ENCODE measurements at regions not wholly inside any gene's neighbourhood (a gene's known extent, or its start where the extent isn't known, plus 50 kb on each side); places are given as distances from the start of the nearest gene placed in this dataset.

- no peak for TF ChIP-seq CTCF (IDR thresholded peaks at IDR 0.05; ENCODE audit: unreplicated experiment)
- H3K4me1 Mint-ChIP-seq (ENCODE audit: unreplicated experiment) = peaks cover 8% of the 10 kb centered on the region
- DNase-seq (ENCODE audit: low spot score) = no peak
- H3K9me3 Mint-ChIP-seq (ENCODE audit: unreplicated experiment) = no peaks in the 10 kb centered on the region
- no peaks in the 10 kb centered on the region for H3K36me3 Mint-ChIP-seq (ENCODE audit: low read depth, unreplicated experiment)
- no peak overlapping the region for H3K4me3 Mint-ChIP-seq (ENCODE audit: unreplicated experiment)
- peaks cover 7% of the 10 kb centered on the region for H3K27me3 Mint-ChIP-seq (ENCODE audit: unreplicated experiment)
- H3K27ac Mint-ChIP-seq (ENCODE audit: unreplicated experiment) = no peak overlapping the region
Observed at GRCh38 chr2:237158194-237158593, 72.5 kb downstream of the COPS8 start.

DNA sequence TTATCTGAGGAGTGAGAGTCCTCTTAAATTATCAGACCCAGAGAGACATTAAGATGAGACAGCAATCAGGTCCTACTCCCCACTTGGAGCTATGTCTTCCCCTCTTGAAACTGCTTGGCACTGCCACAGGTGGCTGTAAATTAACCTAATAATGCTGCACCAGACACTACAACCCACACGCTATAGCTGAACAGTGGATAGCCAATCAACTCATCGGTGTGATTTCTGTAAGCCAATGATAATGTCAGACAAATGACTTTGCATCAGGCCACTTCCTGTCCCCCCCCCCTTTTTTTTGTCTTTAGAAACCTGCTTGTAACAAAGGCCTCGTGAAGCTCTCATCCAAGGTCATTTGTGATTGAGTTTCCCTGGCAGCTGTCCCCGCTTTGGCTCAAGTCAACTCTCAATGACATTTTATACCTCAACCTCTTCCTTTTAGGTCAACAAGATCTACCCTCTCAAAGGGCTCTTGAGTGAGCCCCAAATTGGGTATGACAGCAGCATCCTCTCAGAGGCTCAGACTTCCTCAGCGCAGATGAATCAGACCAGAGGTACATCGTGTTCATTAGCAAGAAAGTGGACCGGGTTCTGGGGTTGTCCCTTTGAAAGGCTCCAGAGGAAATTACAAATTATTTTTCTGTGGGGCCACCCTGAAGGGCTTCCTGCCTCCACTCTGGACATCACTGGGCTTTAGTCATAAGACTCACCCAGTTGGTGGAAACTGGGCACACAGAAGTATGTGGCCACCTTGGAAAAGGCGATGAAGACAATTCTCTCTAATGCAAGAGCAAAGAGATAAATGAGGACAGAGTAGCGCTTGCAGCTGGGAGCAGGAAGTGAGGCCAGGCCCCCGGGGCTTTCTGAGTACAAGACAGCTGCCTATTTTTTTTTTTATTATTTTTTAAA, 73.6 kb downstream of the COPS8 start:
- Mint-ChIP-seq H3K9me3 (ENCODE audit: unreplicated experiment) (no peaks in the 10 kb centered on the region), H3K4me3 (ENCODE audit: unreplicated experiment) (no peak overlapping the region), H3K4me1 (ENCODE audit: unreplicated experiment) (peaks cover 6% of the 10 kb centered on the region), H3K36me3 (ENCODE audit: low read depth, unreplicated experiment) (no peaks in the 10 kb centered on the region), H3K27ac (ENCODE audit: unreplicated experiment) (no peak overlapping the region), H3K27me3 (ENCODE audit: unreplicated experiment) (peaks cover 7% of the 10 kb centered on the region)
- DNase-seq (ENCODE audit: low spot score) = no peak
- TF ChIP-seq CTCF (IDR thresholded peaks at IDR 0.05; ENCODE audit: unreplicated experiment) = no peak

GRCh38 chr2:237160271-237160919, 74.7 kb downstream of the COPS8 start:
- H3K27ac Mint-ChIP-seq (ENCODE audit: unreplicated experiment) = no peak overlapping the region
- H3K4me3 Mint-ChIP-seq (ENCODE audit: unreplicated experiment) = no peak overlapping the region
- H3K9me3 Mint-ChIP-seq (ENCODE audit: unreplicated experiment) = no peaks in the 10 kb centered on the region
- H3K4me1 Mint-ChIP-seq (ENCODE audit: unreplicated experiment) = peaks cover 7% of the 10 kb centered on the region
- no peak for DNase-seq (ENCODE audit: low spot score)
- no peak for TF ChIP-seq CTCF (IDR thresholded peaks at IDR 0.05; ENCODE audit: unreplicated experiment)
- no peaks in the 10 kb centered on the region for H3K36me3 Mint-ChIP-seq (ENCODE audit: low read depth, unreplicated experiment)
- H3K27me3 Mint-ChIP-seq (ENCODE audit: unreplicated experiment) = peaks cover 5% of the 10 kb centered on the region

- Mint-ChIP-seq H3K9me3 (ENCODE audit: unreplicated experiment) (no peaks in the 10 kb centered on the region), H3K4me1 (ENCODE audit: unreplicated experiment) (peaks cover 7% of the 10 kb centered on the region), H3K27me3 (ENCODE audit: unreplicated experiment) (peaks cover 2% of the 10 kb centered on the region), H3K4me3 (ENCODE audit: unreplicated experiment) (no peak overlapping the region), H3K36me3 (ENCODE audit: low read depth, unreplicated experiment) (no peaks in the 10 kb centered on the region), H3K27ac (ENCODE audit: unreplicated experiment) (no peak overlapping the region)
- TF ChIP-seq CTCF (IDR thresholded peaks at IDR 0.05; ENCODE audit: unreplicated experiment) = no peak
- DNase-seq (ENCODE audit: low spot score) = no peak
Observed at GRCh38 chr2:237161189-237161588, 75.5 kb downstream of the COPS8 start.

GRCh38 chr2:237162959-237163358, 77.3 kb downstream of the COPS8 start:
- Mint-ChIP-seq H3K36me3 (ENCODE audit: low read depth, unreplicated experiment) (no peaks in the 10 kb centered on the region), H3K27ac (ENCODE audit: unreplicated experiment) (no peak overlapping the region), H3K4me1 (ENCODE audit: unreplicated experiment) (peaks cover 7% of the 10 kb centered on the region), H3K9me3 (ENCODE audit: unreplicated experiment) (no peaks in the 10 kb centered on the region), H3K27me3 (ENCODE audit: unreplicated experiment) (peaks cover 2% of the 10 kb centered on the region), H3K4me3 (ENCODE audit: unreplicated experiment) (no peak overlapping the region)
- DNase-seq (ENCODE audit: low spot score) = no peak
- no peak for TF ChIP-seq CTCF (IDR thresholded peaks at IDR 0.05; ENCODE audit: unreplicated experiment)

Data from endothelial cell (in vitro differentiated cells).